IMR-90 (cell line): ENCODE measurements at regions not wholly inside any gene's neighbourhood (a gene's known extent, or its start where the extent isn't known, plus 50 kb on each side); places are given as distances from the start of the nearest gene placed in this dataset.

Experiments used
- ATAC-seq: fragments of 200-7000 bp; cut with Tn5 transposase; 2 replicates; pipeline ENCODE4 v1.9.1; 2020; ENCODE audit warnings: low read depth, mild to moderate bottlenecking, moderate library complexity
- BruUV-seq: library from RNA; stranded (reverse); fragments of 400-500 nt; replicated peaks from 2 replicates; lab custom pipeline; 2021; lab: Mats Ljungman, UMichigan
- CTCF ChIA-PET: fragments of 300-600 bp; formaldehyde crosslinking; extraction: SDS; loops from one replicate; lab custom pipeline; 2021; ENCODE audit warnings: antibody characterized with exemption; lab: Yijun Ruan, JAX
- POLR2A ChIA-PET: fragments of 300-600 bp; sonication (Branson Sonifier 250); formaldehyde crosslinking; loops from one replicate; lab custom pipeline; 2022; ENCODE audit warnings: antibody characterized with exemption; ENCODE audit not compliant: unreplicated experiment; lab: Charles Lee
- DNase-seq: peaks from one replicate; pipeline ENCODE4 v3.0.0; 2013
- H2AFZ ChIP-seq: replicated peaks from 2 replicates; pipeline ENCODE3; 2013; ENCODE audit warnings: low read length, mild to moderate bottlenecking; ENCODE audit not compliant: poor library complexity
- H2AK5ac ChIP-seq: 2 replicates; pipeline ENCODE4 v1.6.1; 2013; ENCODE audit warnings: low read depth, low read length, inconsistent platforms
- H2AK9ac ChIP-seq: replicated peaks from 2 replicates; pipeline ENCODE3; 2013; ENCODE audit warnings: mild to moderate bottlenecking, low read depth, low read length, moderate library complexity; ENCODE audit not compliant: poor library complexity
- H2BK120ac ChIP-seq: 2 replicates; pipeline ENCODE4 v1.6.1; 2013; ENCODE audit warnings: low read depth, low read length, inconsistent platforms
- H2BK15ac ChIP-seq: 3 replicates; pipeline ENCODE4 v1.6.1; 2013; ENCODE audit warnings: low read depth, low read length, inconsistent platforms
- H2BK20ac ChIP-seq: 2 replicates; pipeline ENCODE4 v1.6.1; 2013; ENCODE audit warnings: low read depth, mild to moderate bottlenecking, inconsistent platforms, low read length, moderate library complexity
- H2BK5ac ChIP-seq: 2 replicates; pipeline ENCODE4 v1.6.1; 2013; ENCODE audit warnings: mild to moderate bottlenecking, low read depth, low read length, inconsistent platforms; ENCODE audit not compliant: poor library complexity, severe bottlenecking
- H3K14ac ChIP-seq: replicated peaks from 2 replicates; pipeline ENCODE4 v1.6.1; 2013; ENCODE audit warnings: low read depth, low read length, inconsistent platforms
- H3K18ac ChIP-seq: 2 replicates; pipeline ENCODE4 v1.6.1; 2013; ENCODE audit warnings: low read depth, low read length, control low read depth
- H3K23ac ChIP-seq: 2 replicates; pipeline ENCODE4 v1.6.1; 2013; ENCODE audit warnings: low read depth, low read length, inconsistent platforms
- H3K27ac ChIP-seq: 2 replicates; pipeline ENCODE4 v1.5.1; 2013; ENCODE audit warnings: mild to moderate bottlenecking, control low read depth, low read length; ENCODE audit not compliant: insufficient read depth
- H3K27me3 ChIP-seq: 2 replicates; pipeline ENCODE4 v1.6.1; 2013; ENCODE audit warnings: low read length; ENCODE audit not compliant: control insufficient read depth, insufficient read depth
- H3K36me3 ChIP-seq: 2 replicates; pipeline ENCODE4 v1.6.1; 2013; ENCODE audit warnings: low read length, mixed read lengths; ENCODE audit not compliant: control insufficient read depth, insufficient read depth
- H3K4ac ChIP-seq: 2 replicates; pipeline ENCODE4 v1.6.1; 2013; ENCODE audit warnings: low read depth, low read length, inconsistent platforms
- H3K4me1 ChIP-seq: 2 replicates; pipeline ENCODE4 v1.6.1; 2013; ENCODE audit warnings: low read length, mixed read lengths; ENCODE audit not compliant: control insufficient read depth, insufficient read depth
- H3K4me2 ChIP-seq: 2 replicates; pipeline ENCODE4 v1.6.1; 2013; ENCODE audit warnings: low read depth, mild to moderate bottlenecking, control low read depth, low read length, moderate library complexity
- H3K4me3 ChIP-seq: 2 replicates; pipeline ENCODE4 v1.5.1; 2013; ENCODE audit warnings: low read depth, mild to moderate bottlenecking, control low read depth, low read length, moderate library complexity; ENCODE audit not compliant: insufficient read depth
- H3K56ac ChIP-seq: 2 replicates; pipeline ENCODE4 v1.6.1; 2013; ENCODE audit warnings: low read length, inconsistent platforms; ENCODE audit not compliant: insufficient read depth; ENCODE audit errors: extremely low read depth
- H3K79me1 ChIP-seq, 2 experiments: 2 replicates each; pipeline ENCODE4 v1.6.1; 2013; ENCODE audit warnings: low read length in 2 of 2, inconsistent platforms in 1 of 2, low read depth in 1 of 2
- H3K9ac ChIP-seq: 2 replicates; pipeline ENCODE4 v1.6.1; 2013; ENCODE audit warnings: low read depth, low read length, control low read depth
- H3K9me1 ChIP-seq: 2 replicates; pipeline ENCODE4 v1.6.1; 2013; ENCODE audit warnings: low read length, inconsistent platforms; ENCODE audit not compliant: insufficient read depth
- H3K9me3 ChIP-seq: 2 replicates; pipeline ENCODE4 v1.6.1; 2013; ENCODE audit warnings: low read length; ENCODE audit not compliant: control insufficient read depth, insufficient read depth
- H4K20me1 ChIP-seq: 2 replicates; pipeline ENCODE4 v1.6.1; 2013; ENCODE audit warnings: low read length, inconsistent platforms; ENCODE audit not compliant: insufficient read depth
- H4K5ac ChIP-seq: 2 replicates; pipeline ENCODE4 v1.6.1; 2013; ENCODE audit warnings: mild to moderate bottlenecking, low read depth, low read length, control low read depth
- H4K8ac ChIP-seq, 2 experiments: 2 replicates each; pipeline ENCODE4 v1.6.1; 2013; ENCODE audit warnings: low read depth in 2 of 2, low read length in 2 of 2, control low read depth in 1 of 2, inconsistent platforms in 1 of 2
- H4K91ac ChIP-seq: 2 replicates; pipeline ENCODE4 v1.6.1; 2013; ENCODE audit warnings: low read depth, low read length, inconsistent platforms; ENCODE audit not compliant: insufficient read depth
- CEBPB ChIP-seq: IDR thresholded peaks from 2 replicates; pipeline ENCODE4 v1.6.1; 2012; ENCODE audit warnings: low read depth, low read length, improper control_type of control experiment
- MAFK ChIP-seq: IDR thresholded peaks from 2 replicates; pipeline ENCODE4 v1.6.1; 2012; ENCODE audit warnings: low read depth, low read length, improper control_type of control experiment
- MAZ ChIP-seq: IDR thresholded peaks from 2 replicates; pipeline ENCODE4 v1.6.1; 2012; ENCODE audit warnings: low read depth, mild to moderate bottlenecking, low read length, improper control_type of control experiment, moderate library complexity, borderline replicate concordance
- MXI1 ChIP-seq: IDR thresholded peaks from 2 replicates; pipeline ENCODE4 v1.6.1; 2012; ENCODE audit warnings: low read depth, mild to moderate bottlenecking, low read length, moderate library complexity, borderline replicate concordance
- RAD21 ChIP-seq: IDR thresholded peaks from 2 replicates; pipeline ENCODE4 v1.6.1; 2012; ENCODE audit warnings: low read length, improper control_type of control experiment
- RCOR1 ChIP-seq: IDR thresholded peaks from 2 replicates; pipeline ENCODE4 v1.6.1; 2012; ENCODE audit warnings: mild to moderate bottlenecking, low read length, improper control_type of control experiment; ENCODE audit not compliant: insufficient replicate concordance
- RFX5 ChIP-seq: IDR thresholded peaks from 2 replicates; pipeline ENCODE4 v1.8.0; 2012; ENCODE audit warnings: low read depth, mild to moderate bottlenecking, low read length, moderate library complexity
- SMC3 ChIP-seq: fragments of 150-350 bp; IDR thresholded peaks from 2 replicates; pipeline ENCODE4 v1.6.1; 2016; ENCODE audit warnings: low read depth, mild to moderate bottlenecking, antibody characterized with exemption, low read length, moderate library complexity
- WGBS, 2 experiments: methylation state at CpG; one replicate each; pipeline versions ENCODE4 v1.1.5 to v1.1.7; 2013; ENCODE audit warnings: missing lambda C conversion rate in 2 of 2; ENCODE audit not compliant: insufficient read length in 1 of 2; ENCODE audit errors: extremely low coverage in 2 of 2; 5-methylcytosine and 5-hydroxymethylcytosine counted together
- dilution Hi-C: fragments of 300-500 bp; cut with HindIII; formaldehyde crosslinking; loops from one replicate; pipeline ENCODE4 v1.14.3; 2018; ENCODE audit warnings: low sequenced_read_pairs; ENCODE audit not compliant: unreplicated experiment
- in situ Hi-C: fragments of 300-500 bp; cut with MboI; formaldehyde crosslinking; loops from 3 replicates; pipeline ENCODE4 v1.14.3; 2019; ENCODE audit warnings: low sequenced_read_pairs, inconsistent platforms, mixed read lengths
- intact Hi-C: fragments of 100-400 bp; cut with micrococcal nuclease; formaldehyde crosslinking; loops from 2 replicates; pipeline ENCODE4 v1.10.0; 2022

- in situ Hi-C loops: no loop called here
- H3K27ac ChIP-seq: no peak overlapping the region
Measured at GRCh38 chr5:179430193-179431175, 85.2 kb upstream of the ADAMTS2 start.

More at GRCh38 chr5:179430193-179431175, 85.2 kb upstream of the ADAMTS2 start:
- H3K36me3 ChIP-seq: no peaks in the 10 kb centered on the region
- no peaks in the 10 kb centered on the region for H3K9me1 ChIP-seq
- H2AK9ac ChIP-seq: no peak overlapping the region
- BruUV-seq: no TSS peak
- no peak overlapping the region for H4K91ac ChIP-seq
- no peak overlapping the region for H3K14ac ChIP-seq
- WGBS, 2 experiments: 74% methylated on average over 10 of the region's 22 CpGs; no CpG with 5 or more reads in 1 of the 2 experiments
- H3K9ac ChIP-seq: no peak overlapping the region
- H3K56ac ChIP-seq: no peak overlapping the region
- no peaks in the 10 kb centered on the region for H3K4me1 ChIP-seq
- dilution Hi-C loops (no loop called here), intact Hi-C loops (no loop called here)
- no peak overlapping the region for H2AFZ ChIP-seq
- H2BK5ac ChIP-seq: no peak overlapping the region
- H4K8ac ChIP-seq: no peak overlapping the region
- no peak overlapping the region for H3K4ac ChIP-seq
- ChIA-PET CTCF (no interaction called here), POLR2A (no interaction called here)
- H3K18ac ChIP-seq: no peak overlapping the region
- H3K79me1 ChIP-seq: no peaks in the 10 kb centered on the region
- no peak overlapping the region for H3K23ac ChIP-seq
- no peak overlapping the region for H2BK20ac ChIP-seq
- no peaks in the 10 kb centered on the region for H4K20me1 ChIP-seq
- TF ChIP-seq RFX5 (no peak), MXI1 (no peak), MAFK (no peak), RCOR1 (no peak), RAD21 (no peak), MAZ (no peak), SMC3 (no peak), CEBPB (no peak)
- H3K4me2 ChIP-seq: no peak overlapping the region
- H3K9me3 ChIP-seq: peaks cover 6% of the 10 kb centered on the region
- peaks cover 2% of the 10 kb centered on the region; the same call in 1 of the 2 replicates for H3K27me3 ChIP-seq
- no peak overlapping the region for H2AK5ac ChIP-seq
- H3K4me3 ChIP-seq: no peak overlapping the region
- H4K5ac ChIP-seq: no peak overlapping the region
- H2BK120ac ChIP-seq: no peak overlapping the region
- no peak for ATAC-seq
- H2BK15ac ChIP-seq: no peak overlapping the region
- no peak for DNase-seq
